AG10803 (cell line): ENCODE measurements at regions not wholly inside any gene's neighbourhood (a gene's known extent, or its start where the extent isn't known, plus 50 kb on each side); places are given as distances from the start of the nearest gene placed in this dataset.

ENCODE experiments used
- DNase-seq: peaks from one replicate; pipeline ENCODE4 v3.0.0; 2010; ENCODE audit warnings: low read depth
- H3K4me3 ChIP-seq: 2 replicates; pipeline ENCODE4 v1.5.1; 2011; ENCODE audit warnings: mild to moderate bottlenecking, low read length, control low read depth
- CTCF ChIP-seq: conservative IDR thresholded peaks from 2 replicates; pipeline ENCODE4 v1.5.1; 2011; ENCODE audit warnings: mild to moderate bottlenecking, low read length, control low read depth, inconsistent platforms

GRCh38 chr13:59201841-59202240 is 961.9 kb downstream of the DIAPH3 start:
- no peak for TF ChIP-seq CTCF
- no peak overlapping the region for H3K4me3 ChIP-seq
- no peak for DNase-seq

- TF ChIP-seq CTCF = no peak
- no peak for DNase-seq
- no peak overlapping the region for H3K4me3 ChIP-seq
Measured at GRCh38 chr13:59203855-59204254, 959.9 kb downstream of the DIAPH3 start.

- no peak overlapping the region for H3K4me3 ChIP-seq
- no peak for TF ChIP-seq CTCF
- no peak for DNase-seq
Measured at GRCh38 chr13:59205501-59205900, 958.2 kb downstream of the DIAPH3 start.

GRCh38 chr13:59208405-59209195 is 955.1 kb downstream of the DIAPH3 start:
- no peak for DNase-seq
- no peak for TF ChIP-seq CTCF

GRCh38 chr13:59210543-59210942 is 953.2 kb downstream of the DIAPH3 start:
- no peak for TF ChIP-seq CTCF
- no peak overlapping the region for H3K4me3 ChIP-seq
- DNase-seq = no peak

More at GRCh38 chr13:59208405-59209195, 955.1 kb downstream of the DIAPH3 start:
- H3K4me3 ChIP-seq = no peak overlapping the region

GRCh38 chr13:59211606-59212005 is 952.1 kb downstream of the DIAPH3 start:
- no peak for DNase-seq
- H3K4me3 ChIP-seq = no peak overlapping the region
- TF ChIP-seq CTCF = no peak

- DNase-seq = no peak
- TF ChIP-seq CTCF = no peak
- no peak overlapping the region for H3K4me3 ChIP-seq
Measured at GRCh38 chr13:59229401-59229800, 934.3 kb downstream of the DIAPH3 start.
